ENCODE measurements at regions not wholly inside any gene's neighbourhood (a gene's known extent, or its start where the extent isn't known, plus 50 kb on each side); places are given as distances from the start of the nearest gene placed in this dataset.
"Not testable (repeated sequence)": the region's sequence is repeated elsewhere in the genome, so short reads cannot be mapped to it uniquely, and the experiment has no call there.

GRCh38 chr15:20288800-20289537 is 252.6 kb downstream of the GOLGA6L6 start:
- not testable (repeated sequence) for H3F3A ChIP-seq (ENCODE audit: insufficient read depth, low read length); H2AFZ ChIP-seq (ENCODE audit: low read length); H3K27me3 ChIP-seq (ENCODE audit: insufficient read depth, low read length)

GRCh38 chr15:20286559-20286958 is 255.0 kb downstream of the GOLGA6L6 start:
- H3K79me2 ChIP-seq (ENCODE audit: insufficient read depth, low read length); H3K4me2 ChIP-seq (ENCODE audit: low read length); H3K9me2 ChIP-seq (ENCODE audit: low read depth, low read length); H4K20me1 ChIP-seq (ENCODE audit: insufficient read depth, low read length); H3F3A ChIP-seq (ENCODE audit: insufficient read depth, low read length); H3K36me3 ChIP-seq (ENCODE audit: insufficient read depth, low read length); H3K9ac ChIP-seq (ENCODE audit: low read length); H3K27ac ChIP-seq (ENCODE audit: low read depth, low read length, poor library complexity, severe bottlenecking); H3K4me3 ChIP-seq (ENCODE audit: low read depth, low read length, poor library complexity, severe bottlenecking); H2AFZ ChIP-seq (ENCODE audit: low read length); H3K9me3 ChIP-seq (ENCODE audit: low read length); H3K4me1 ChIP-seq (ENCODE audit: insufficient read depth, low read length, severe bottlenecking); H3K27me3 ChIP-seq (ENCODE audit: insufficient read depth, low read length): not testable (repeated sequence)

More at GRCh38 chr15:20288800-20289537, 252.6 kb downstream of the GOLGA6L6 start:
- not testable (repeated sequence) for H3K9ac ChIP-seq (ENCODE audit: low read length); H3K79me2 ChIP-seq (ENCODE audit: insufficient read depth, low read length); H3K9me3 ChIP-seq (ENCODE audit: low read length); H4K20me1 ChIP-seq (ENCODE audit: insufficient read depth, low read length); H3K4me1 ChIP-seq (ENCODE audit: insufficient read depth, low read length, severe bottlenecking); H3K9me2 ChIP-seq (ENCODE audit: low read depth, low read length); H3K27ac ChIP-seq (ENCODE audit: low read depth, low read length, poor library complexity, severe bottlenecking); H3K4me2 ChIP-seq (ENCODE audit: low read length); H3K36me3 ChIP-seq (ENCODE audit: insufficient read depth, low read length); H3K4me3 ChIP-seq (ENCODE audit: low read depth, low read length, poor library complexity, severe bottlenecking)

- not testable (repeated sequence) for H3K36me3 ChIP-seq (ENCODE audit: insufficient read depth, low read length); H3K9me3 ChIP-seq (ENCODE audit: low read length); H3K9me2 ChIP-seq (ENCODE audit: low read depth, low read length); H3K27ac ChIP-seq (ENCODE audit: low read depth, low read length, poor library complexity, severe bottlenecking); H2AFZ ChIP-seq (ENCODE audit: low read length); H3K79me2 ChIP-seq (ENCODE audit: insufficient read depth, low read length); H3K4me1 ChIP-seq (ENCODE audit: insufficient read depth, low read length, severe bottlenecking); H3K4me2 ChIP-seq (ENCODE audit: low read length); H3K9ac ChIP-seq (ENCODE audit: low read length); H3F3A ChIP-seq (ENCODE audit: insufficient read depth, low read length); H3K27me3 ChIP-seq (ENCODE audit: insufficient read depth, low read length); H4K20me1 ChIP-seq (ENCODE audit: insufficient read depth, low read length); H3K4me3 ChIP-seq (ENCODE audit: low read depth, low read length, poor library complexity, severe bottlenecking)
These were observed 255.8 kb downstream of the GOLGA6L6 start for GRCh38 chr15:20285696-20286300.

GRCh38 chr15:20284891-20285535 is 256.6 kb downstream of the GOLGA6L6 start:
- not testable (repeated sequence) for H3K79me2 ChIP-seq (ENCODE audit: insufficient read depth, low read length); H3K9me3 ChIP-seq (ENCODE audit: low read length); H3K9me2 ChIP-seq (ENCODE audit: low read depth, low read length); H2AFZ ChIP-seq (ENCODE audit: low read length); H3K4me2 ChIP-seq (ENCODE audit: low read length); H3K27ac ChIP-seq (ENCODE audit: low read depth, low read length, poor library complexity, severe bottlenecking); H4K20me1 ChIP-seq (ENCODE audit: insufficient read depth, low read length); H3K27me3 ChIP-seq (ENCODE audit: insufficient read depth, low read length); H3K4me3 ChIP-seq (ENCODE audit: low read depth, low read length, poor library complexity, severe bottlenecking); H3K36me3 ChIP-seq (ENCODE audit: insufficient read depth, low read length); H3K4me1 ChIP-seq (ENCODE audit: insufficient read depth, low read length, severe bottlenecking); H3F3A ChIP-seq (ENCODE audit: insufficient read depth, low read length); H3K9ac ChIP-seq (ENCODE audit: low read length)

GRCh38 chr15:20283651-20284050 is 257.9 kb downstream of the GOLGA6L6 start:
- not testable (repeated sequence) for H3K9ac ChIP-seq (ENCODE audit: low read length); H3K9me3 ChIP-seq (ENCODE audit: low read length); H3K4me1 ChIP-seq (ENCODE audit: insufficient read depth, low read length, severe bottlenecking); H4K20me1 ChIP-seq (ENCODE audit: insufficient read depth, low read length); H3K9me2 ChIP-seq (ENCODE audit: low read depth, low read length); H3K79me2 ChIP-seq (ENCODE audit: insufficient read depth, low read length); H3K27me3 ChIP-seq (ENCODE audit: insufficient read depth, low read length); H3K27ac ChIP-seq (ENCODE audit: low read depth, low read length, poor library complexity, severe bottlenecking); H3F3A ChIP-seq (ENCODE audit: insufficient read depth, low read length); H3K4me2 ChIP-seq (ENCODE audit: low read length); H2AFZ ChIP-seq (ENCODE audit: low read length); H3K4me3 ChIP-seq (ENCODE audit: low read depth, low read length, poor library complexity, severe bottlenecking); H3K36me3 ChIP-seq (ENCODE audit: insufficient read depth, low read length)

GRCh38 chr15:20282491-20282943 is 259.1 kb downstream of the GOLGA6L6 start:
- H3K4me1 ChIP-seq (ENCODE audit: insufficient read depth, low read length, severe bottlenecking); H3K4me3 ChIP-seq (ENCODE audit: low read depth, low read length, poor library complexity, severe bottlenecking); H3K27ac ChIP-seq (ENCODE audit: low read depth, low read length, poor library complexity, severe bottlenecking); H3K27me3 ChIP-seq (ENCODE audit: insufficient read depth, low read length); H3K9me2 ChIP-seq (ENCODE audit: low read depth, low read length); H3K79me2 ChIP-seq (ENCODE audit: insufficient read depth, low read length); H3K36me3 ChIP-seq (ENCODE audit: insufficient read depth, low read length); H3K9me3 ChIP-seq (ENCODE audit: low read length); H3K4me2 ChIP-seq (ENCODE audit: low read length); H3F3A ChIP-seq (ENCODE audit: insufficient read depth, low read length); H4K20me1 ChIP-seq (ENCODE audit: insufficient read depth, low read length); H3K9ac ChIP-seq (ENCODE audit: low read length); H2AFZ ChIP-seq (ENCODE audit: low read length): not testable (repeated sequence)

GRCh38 chr15:20281567-20282275 is 259.9 kb downstream of the GOLGA6L6 start:
- not testable (repeated sequence) for H3K27me3 ChIP-seq (ENCODE audit: insufficient read depth, low read length); H3K79me2 ChIP-seq (ENCODE audit: insufficient read depth, low read length); H3K4me1 ChIP-seq (ENCODE audit: insufficient read depth, low read length, severe bottlenecking); H3K9ac ChIP-seq (ENCODE audit: low read length); H3K27ac ChIP-seq (ENCODE audit: low read depth, low read length, poor library complexity, severe bottlenecking); H3K9me2 ChIP-seq (ENCODE audit: low read depth, low read length); H2AFZ ChIP-seq (ENCODE audit: low read length); H3K4me3 ChIP-seq (ENCODE audit: low read depth, low read length, poor library complexity, severe bottlenecking); H4K20me1 ChIP-seq (ENCODE audit: insufficient read depth, low read length); H3K9me3 ChIP-seq (ENCODE audit: low read length); H3K36me3 ChIP-seq (ENCODE audit: insufficient read depth, low read length); H3K4me2 ChIP-seq (ENCODE audit: low read length); H3F3A ChIP-seq (ENCODE audit: insufficient read depth, low read length)
